ENCODE measurements at regions not wholly inside any gene's neighbourhood (a gene's known extent, or its start where the extent isn't known, plus 50 kb on each side); places are given as distances from the start of the nearest gene placed in this dataset.

DNA sequence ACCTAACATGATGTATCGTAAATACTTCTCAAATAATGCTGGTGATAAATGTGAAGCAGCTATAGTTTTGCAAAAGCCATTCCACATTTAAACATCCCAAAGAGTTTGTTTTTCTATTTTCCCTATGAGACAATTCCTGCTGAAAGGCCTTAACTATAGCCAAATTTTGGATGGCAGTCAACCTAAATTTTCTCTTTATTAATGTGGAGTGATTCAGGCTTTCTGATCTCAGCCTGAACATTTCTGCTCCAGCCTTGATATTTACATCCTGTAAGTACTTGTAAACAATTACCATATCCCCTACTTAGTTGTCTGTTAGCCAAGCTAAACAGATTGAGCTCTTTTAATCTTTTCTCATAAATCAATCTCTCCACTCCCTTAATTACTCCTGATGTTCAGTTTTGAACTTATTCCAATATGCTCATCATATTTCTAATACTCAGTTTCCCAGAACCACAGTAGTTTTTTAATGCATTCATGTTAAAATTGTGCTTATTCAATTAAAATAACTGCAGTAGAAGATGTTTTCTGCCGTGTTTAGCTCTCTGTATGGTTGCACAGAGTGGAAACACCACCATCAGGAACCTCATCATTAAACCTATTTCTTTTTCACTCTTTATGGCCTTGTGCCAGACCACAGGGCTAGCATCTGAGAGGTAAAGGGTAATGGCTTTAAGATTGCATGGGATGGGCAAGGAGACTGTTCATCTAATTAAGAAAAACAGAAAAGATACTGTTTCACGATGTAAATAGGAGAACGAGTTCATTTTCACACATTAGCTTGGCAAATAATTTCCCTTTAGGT, 1235.2 kb upstream of the SLC10A2 start:
- BruUV-seq (replicated peaks): no TSS peak
- TF ChIP-seq EZH2phosphoT487 (IDR thresholded peaks at IDR 0.05; ENCODE audit: borderline replicate concordance) (no peak), POLR2AphosphoS5 (IDR thresholded peaks at IDR 0.05; ENCODE audit: low read depth, low read length) (no peak), POLR2A (IDR thresholded peaks at IDR 0.05; ENCODE audit: borderline replicate concordance, extremely low read depth, insufficient read depth, insufficient read length) (no peak), ZFX (IDR thresholded peaks at IDR 0.05) (no peak), SRF (IDR thresholded peaks at IDR 0.05; ENCODE audit: low read depth) (no peak), RAD21 (IDR thresholded peaks at IDR 0.05; ENCODE audit: low read depth) (no peak), REST (IDR thresholded peaks at IDR 0.05; ENCODE audit: low read depth) (no peak), JUND (IDR thresholded peaks at IDR 0.05) (no peak), ZNF274 (IDR thresholded peaks at IDR 0.05; ENCODE audit: low read depth, low read length) (no peak)
- RAD21 ChIA-PET (ENCODE audit: low non-redundant PET in 1 of 2, low total read pairs in 2 of 2, uncharacterized antibody in 2 of 2, unreplicated experiment in 2 of 2): no interaction called here
- ATAC-seq: no peak
- H3K4me3 ChIP-seq (replicated peaks in 1 of 2; ENCODE audit: low read depth in 1 of 2, low read length in 2 of 2): no peak overlapping the region
- no peaks in the 10 kb centered on the region for H3K27me3 ChIP-seq (ENCODE audit: insufficient read depth, low read length)
- no peaks in the 10 kb centered on the region for H3K9me2 ChIP-seq (ENCODE audit: insufficient read depth)
- no peak overlapping the region for H3K9ac ChIP-seq (ENCODE audit: low read length)
- no peaks in the 10 kb centered on the region for H3K36me3 ChIP-seq (ENCODE audit: control insufficient read depth in 1 of 2, insufficient read depth in 2 of 2, low read length in 2 of 2)
- intact Hi-C loops (cut with micrococcal nuclease): no loop called here
- H3K4me1 ChIP-seq (ENCODE audit: control insufficient read depth in 1 of 2, insufficient read depth in 2 of 2, low read length in 2 of 2): no peaks in the 10 kb centered on the region
- CTCF ChIA-PET: no interaction called here
- no peaks in the 10 kb centered on the region for H3K79me2 ChIP-seq (ENCODE audit: insufficient read depth, low read length)
- no peaks in the 10 kb centered on the region for H3K9me3 ChIP-seq (ENCODE audit: control insufficient read depth in 1 of 2, insufficient read depth in 1 of 2, low read depth in 1 of 2, low read length in 2 of 2)
- H3K27ac ChIP-seq (ENCODE audit: low read depth, low read length): no peak overlapping the region
- DNase-seq (ENCODE audit: low read depth, low spot score): no peak
- POLR2A ChIA-PET: no interaction called here
- no peaks in the 10 kb centered on the region for H4K20me1 ChIP-seq (ENCODE audit: insufficient read depth)
- no peak overlapping the region for H3K4me2 ChIP-seq (ENCODE audit: low read length)
- H2AFZ ChIP-seq (ENCODE audit: low read depth, low read length, poor library complexity, severe bottlenecking): no peak overlapping the region

Measured in HCT116 (cell line).